ENCODE measurements at regions not wholly inside any gene's neighbourhood (a gene's known extent, or its start where the extent isn't known, plus 50 kb on each side); places are given as distances from the start of the nearest gene placed in this dataset.

GRCh38 chr9:78502566-78502965 lies 205.6 kb downstream of the PSAT1 start:
- no peak for DNase-seq (ENCODE audit: low spot score)

GRCh38 chr9:78505546-78505945 lies 208.6 kb downstream of the PSAT1 start:
- no peak for DNase-seq (ENCODE audit: low spot score)

GRCh38 chr9:78507037-78507436 lies 210.1 kb downstream of the PSAT1 start:
- no peak for DNase-seq (ENCODE audit: low spot score)

DNA sequence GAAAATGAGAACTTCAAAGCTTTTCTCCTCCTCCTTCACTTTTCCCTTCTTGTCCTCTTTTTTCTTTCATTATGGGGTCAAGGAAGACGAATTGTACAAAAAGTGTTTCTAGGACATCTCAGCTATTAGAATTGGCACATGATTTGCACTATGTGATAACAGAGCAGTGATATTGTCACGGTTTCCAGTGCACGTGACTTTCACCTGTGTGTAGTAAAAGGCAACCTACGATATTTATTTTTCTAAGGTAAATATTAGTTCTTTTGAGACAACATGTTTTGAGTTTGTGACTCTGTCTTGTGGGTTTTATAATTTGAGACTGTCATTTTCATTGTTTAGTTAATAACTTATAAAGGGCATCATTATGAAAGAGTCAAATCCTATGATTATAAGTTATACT lies 213.1 kb downstream of the PSAT1 start:
- no peak for DNase-seq (ENCODE audit: low spot score)

DNA sequence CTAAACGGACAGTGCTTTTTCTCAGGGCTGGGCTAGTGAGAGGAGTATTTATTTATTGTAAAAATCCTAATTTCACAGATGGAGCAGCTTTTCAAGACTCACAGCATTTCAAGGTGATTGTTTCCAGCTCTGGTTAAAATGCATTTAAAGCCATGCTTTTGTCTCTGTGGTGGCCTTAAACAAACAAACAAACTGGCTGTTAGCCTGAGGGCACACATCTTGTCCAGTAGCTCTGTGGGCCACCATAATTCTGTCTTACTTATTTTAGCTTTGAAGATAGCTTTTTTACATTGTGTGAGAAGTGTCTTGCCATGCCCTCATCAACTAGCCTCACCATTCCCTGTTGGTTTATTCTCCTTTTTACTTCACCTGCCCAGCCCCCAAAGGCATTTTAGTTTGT lies 218.2 kb downstream of the PSAT1 start:
- DNase-seq (ENCODE audit: low spot score), result no peak

DNA sequence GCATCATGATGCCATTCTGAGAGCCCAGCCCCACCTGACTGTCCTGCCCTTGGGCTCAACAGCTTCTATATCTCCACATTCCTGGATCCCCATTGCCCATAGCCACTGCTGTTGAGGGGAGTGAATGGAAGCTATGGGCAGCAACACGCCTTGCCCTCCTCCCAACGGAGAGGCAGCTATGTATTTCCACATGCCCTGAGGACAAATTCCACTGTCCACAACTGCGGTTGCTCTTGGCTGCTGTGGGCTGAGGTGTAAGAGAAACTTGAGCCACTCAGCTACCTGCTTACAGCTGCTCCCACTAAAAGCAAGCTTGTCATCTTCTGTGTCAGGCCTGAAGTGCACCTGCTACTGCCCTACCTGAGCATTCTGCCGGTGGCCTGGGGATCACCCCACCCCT lies 222.9 kb downstream of the PSAT1 start:
- no peak for DNase-seq (ENCODE audit: low spot score)

DNA sequence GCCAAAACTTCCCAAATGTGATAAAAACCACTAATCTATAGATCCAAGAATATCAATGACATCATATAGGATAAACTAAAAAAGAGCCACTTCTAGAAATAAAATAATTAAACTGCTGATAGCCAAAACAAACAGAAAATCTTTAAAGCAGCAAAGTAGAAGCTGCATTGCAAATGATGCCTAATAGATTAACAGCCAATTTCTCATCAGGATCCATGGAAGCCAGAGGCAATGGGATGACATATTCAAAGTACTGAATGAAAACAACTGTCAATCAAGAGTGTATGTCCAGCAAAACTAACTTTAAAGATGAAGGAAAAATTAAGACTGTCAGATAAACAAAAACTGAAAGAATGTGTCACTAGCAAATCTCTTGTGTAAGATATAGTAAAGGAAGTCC lies 224.8 kb downstream of the PSAT1 start:
- no peak for DNase-seq (ENCODE audit: low spot score)

DNA sequence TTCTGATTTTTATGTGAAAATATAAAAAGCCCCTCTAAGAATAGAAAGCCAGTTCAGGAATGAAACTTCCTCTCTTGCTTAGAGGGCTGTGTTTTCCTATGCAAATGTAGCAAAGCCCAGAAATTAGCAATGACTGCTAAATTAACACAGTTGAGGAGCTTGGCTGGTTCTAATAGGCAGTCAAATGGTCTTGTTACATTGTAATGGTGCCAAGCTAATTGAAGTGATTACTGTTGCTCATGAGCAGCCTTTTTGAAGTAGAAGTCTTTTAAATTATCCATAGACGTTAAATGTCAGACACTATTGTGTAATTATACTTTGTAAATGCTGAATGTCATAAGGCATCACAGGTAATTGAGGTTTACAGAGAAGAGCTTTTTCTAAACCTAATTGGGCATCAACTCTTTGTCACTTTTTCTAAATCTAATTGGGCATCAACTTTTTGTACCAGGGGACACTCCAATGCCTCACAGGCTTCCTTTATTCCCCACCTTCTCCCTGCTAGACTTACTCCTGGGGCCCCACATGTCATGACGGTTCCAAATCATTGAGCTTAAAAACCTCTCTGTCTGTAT lies 229.1 kb downstream of the PSAT1 start:
- DNase-seq (ENCODE audit: low spot score), result no peak

DNA sequence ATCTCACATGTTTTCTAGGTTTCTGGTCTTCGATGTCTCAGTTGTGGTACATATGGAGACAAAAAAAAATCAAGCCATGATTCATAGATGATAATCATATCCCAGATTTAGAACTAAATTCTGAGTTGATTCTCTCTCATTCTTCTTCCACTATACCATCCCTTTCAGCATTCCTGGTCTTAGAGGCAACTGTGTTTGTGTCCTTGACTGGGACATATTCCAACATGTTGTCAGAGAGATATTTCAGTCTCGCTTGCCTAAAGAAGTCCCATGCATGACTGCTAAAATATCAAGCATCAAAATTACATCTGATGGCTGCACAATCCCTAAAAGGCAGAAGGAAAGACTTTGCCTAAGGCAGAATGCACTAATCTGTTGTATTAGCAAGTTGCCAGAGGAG lies 236.6 kb downstream of the PSAT1 start:
- no peak for DNase-seq (ENCODE audit: low spot score)

- DNase-seq (ENCODE audit: low spot score), result no peak
Observed at GRCh38 chr9:78539188-78539587, 242.3 kb downstream of the PSAT1 start.

- DNase-seq (ENCODE audit: low spot score), result no peak
Observed at GRCh38 chr9:78539904-78540303, 243.0 kb downstream of the PSAT1 start.

DNA sequence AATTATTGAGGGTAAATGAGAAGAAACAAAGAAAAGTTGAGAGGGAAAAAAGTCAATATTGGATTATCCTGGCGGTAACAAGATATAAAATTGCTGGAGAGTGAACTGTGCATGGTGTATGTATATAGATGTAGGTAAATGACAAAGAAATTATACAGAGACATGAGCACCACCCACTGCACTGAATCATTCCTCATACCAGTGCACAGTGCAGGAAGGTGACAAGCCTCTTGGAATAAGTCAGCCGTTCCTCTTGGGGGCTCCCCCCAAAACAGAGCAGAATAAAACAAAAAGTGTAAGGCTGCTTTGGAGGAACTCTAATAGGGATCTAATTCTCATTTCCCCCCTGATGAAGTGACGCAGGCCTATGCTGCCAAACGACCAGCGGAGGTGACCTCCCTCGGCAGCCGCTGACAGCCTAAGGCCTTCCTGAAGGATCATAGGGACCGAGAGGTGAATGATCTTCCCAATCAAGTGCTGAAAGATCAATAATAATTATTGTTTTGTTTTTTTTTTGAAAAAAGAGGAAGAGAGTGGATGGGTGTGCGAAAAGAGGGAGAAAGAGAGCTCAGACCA lies 245.0 kb downstream of the PSAT1 start:
- no peak for DNase-seq (ENCODE audit: low spot score)

- no peak for DNase-seq (ENCODE audit: low spot score)
Observed at GRCh38 chr9:78542491-78543181, 245.7 kb downstream of the PSAT1 start.

GRCh38 chr9:78543353-78543752 lies 246.4 kb downstream of the PSAT1 start:
- DNase-seq (ENCODE audit: low spot score), result no peak

- DNase-seq (ENCODE audit: low spot score), result no peak
Observed at GRCh38 chr9:78544230-78544629, 247.3 kb downstream of the PSAT1 start.

DNA sequence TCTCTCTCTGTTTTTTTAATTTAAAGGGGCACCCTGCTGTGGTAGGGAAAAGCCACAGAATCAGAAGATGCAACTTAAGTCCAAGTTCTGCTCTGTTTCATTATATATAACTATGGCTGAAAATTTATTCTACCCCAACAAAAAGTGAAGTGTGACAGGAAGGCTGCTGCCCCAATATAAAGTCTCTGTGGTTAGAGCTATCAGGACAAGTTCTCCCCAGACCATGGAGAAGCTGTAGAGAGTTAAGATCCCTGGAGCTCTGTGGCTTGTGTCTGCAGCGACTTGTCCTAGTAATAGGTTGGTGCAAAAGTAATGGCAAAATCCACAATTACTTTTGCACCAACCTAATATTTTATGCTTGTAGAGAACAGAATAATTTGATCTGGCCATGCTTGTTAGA lies 250.9 kb downstream of the PSAT1 start:
- DNase-seq (ENCODE audit: low spot score), result no peak

- no peak for DNase-seq (ENCODE audit: low spot score)
Observed at GRCh38 chr9:78548670-78549069, 251.7 kb downstream of the PSAT1 start.

- no peak for DNase-seq (ENCODE audit: low spot score)
Observed at GRCh38 chr9:78549711-78550110, 252.8 kb downstream of the PSAT1 start.

DNA sequence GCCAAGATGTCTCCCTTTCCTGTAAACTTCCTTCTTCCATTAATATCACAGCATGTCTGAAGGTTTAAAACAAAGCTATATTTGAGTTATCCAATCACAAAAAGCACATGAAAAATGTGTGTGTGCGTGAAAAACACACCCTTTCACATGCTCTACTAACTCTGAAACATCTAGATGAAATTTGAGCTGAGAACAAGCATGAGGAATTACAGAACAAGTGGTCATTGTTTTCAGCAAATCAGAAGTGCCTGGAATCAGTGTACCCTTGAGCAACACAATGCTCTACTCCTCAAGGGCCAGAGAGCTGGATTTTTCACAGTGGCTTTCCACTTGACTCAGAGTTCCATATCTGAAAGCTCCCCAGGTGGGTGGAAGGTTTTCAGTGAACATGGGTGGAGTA lies 255.9 kb downstream of the PSAT1 start:
- DNase-seq (ENCODE audit: low spot score), result no peak

- no peak for DNase-seq (ENCODE audit: low spot score)
Observed at GRCh38 chr9:78557540-78557939, 260.6 kb downstream of the PSAT1 start.

DNA sequence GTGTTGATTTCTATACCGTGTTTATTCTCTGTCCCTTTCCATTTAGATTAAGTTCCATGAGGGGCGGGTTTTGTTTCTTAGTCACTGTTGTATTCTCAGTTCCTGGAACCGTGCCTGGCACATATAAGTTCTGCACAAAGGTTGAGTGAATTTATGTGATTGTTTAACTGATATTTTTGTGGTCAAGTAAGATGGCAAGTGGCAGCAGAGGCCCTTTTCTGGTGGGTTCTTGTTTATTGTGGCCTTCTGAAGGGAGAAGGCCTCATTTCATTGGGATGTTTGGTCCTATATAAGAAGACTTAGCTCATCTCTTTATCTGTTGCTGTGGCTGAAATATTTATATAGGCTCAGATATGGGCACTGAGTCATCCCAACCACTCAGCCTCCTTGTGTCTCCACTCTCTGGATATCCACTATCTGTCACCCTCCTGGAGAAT lies 262.5 kb downstream of the PSAT1 start:
- DNase-seq (ENCODE audit: low spot score), result no peak

GRCh38 chr9:78562021-78562420 lies 265.1 kb downstream of the PSAT1 start:
- no peak for DNase-seq (ENCODE audit: low spot score)

DNA sequence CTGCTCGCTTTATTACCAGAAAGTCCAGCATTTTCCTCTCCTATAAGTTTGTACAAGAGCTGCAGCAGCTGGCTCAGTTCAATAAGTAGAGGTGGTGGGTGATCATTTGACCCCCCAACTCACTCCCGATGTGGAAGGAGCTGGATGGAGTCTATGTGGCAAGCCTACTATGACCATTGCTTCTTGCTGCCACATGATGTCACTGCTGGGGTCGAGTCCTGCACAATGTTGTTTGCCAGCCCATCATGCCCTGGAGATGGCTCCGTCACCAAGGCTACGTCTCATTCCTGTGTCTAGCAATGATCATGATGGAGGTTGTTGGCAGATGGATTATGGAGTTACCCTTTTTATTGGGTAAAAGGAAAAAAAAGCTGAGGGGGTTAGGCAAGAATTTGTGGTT lies 266.3 kb downstream of the PSAT1 start:
- no peak for DNase-seq (ENCODE audit: low spot score)

DNA sequence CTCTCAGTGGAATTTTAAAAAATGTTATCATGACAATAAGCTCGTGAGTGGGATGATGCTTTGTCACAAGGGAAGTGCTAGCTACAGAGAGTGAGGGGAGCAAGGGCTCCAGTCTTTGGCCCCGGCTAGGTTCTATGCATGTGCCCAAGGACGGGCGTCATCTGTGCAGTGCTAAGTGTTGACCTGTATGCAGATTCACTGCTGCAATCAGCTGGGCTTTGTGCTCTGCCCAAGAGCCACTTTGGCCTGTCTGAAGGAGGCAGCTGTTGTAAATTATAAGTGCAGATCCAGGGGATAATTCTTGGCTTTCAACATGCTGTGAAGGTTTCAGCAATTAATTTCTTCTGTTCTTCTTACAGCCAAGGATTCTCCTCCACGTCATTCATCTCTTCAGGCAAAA lies 268.6 kb downstream of the PSAT1 start:
- DNase-seq (ENCODE audit: low spot score), result no peak
